Esophagus squamous epithelium (tissue), 4 donors: ENCODE measurements at regions not wholly inside any gene's neighbourhood (a gene's known extent, or its start where the extent isn't known, plus 50 kb on each side); places are given as distances from the start of the nearest gene placed in this dataset.
A peak's percentile ranks its signal among the peaks of the same experiment; 100 is the strongest.

ENCODE experiments used
- POLR2A ChIP-seq, 4 donors: fragments of 450-650 bp; IDR thresholded peaks; one replicate each; pipeline ENCODE4 v1.6.1; 2017; ENCODE audit warnings: antibody characterized with exemption in 4 of 4, mild to moderate bottlenecking in 4 of 4, moderate library complexity in 3 of 4
- TF ChIP-seq, protein P1 (sequence below), 6 experiments: fragments of 450-650 bp in 4 of 6; fragments of 200-600 bp in 2 of 6; sonication (generic) in 2 of 6; IDR thresholded peaks; one replicate each; pipeline ENCODE4 v1.5.1; 2016 to 2019; ENCODE audit warnings: antibody characterized with exemption in 6 of 6, mild to moderate bottlenecking in 4 of 6, moderate library complexity in 4 of 6

DNA sequence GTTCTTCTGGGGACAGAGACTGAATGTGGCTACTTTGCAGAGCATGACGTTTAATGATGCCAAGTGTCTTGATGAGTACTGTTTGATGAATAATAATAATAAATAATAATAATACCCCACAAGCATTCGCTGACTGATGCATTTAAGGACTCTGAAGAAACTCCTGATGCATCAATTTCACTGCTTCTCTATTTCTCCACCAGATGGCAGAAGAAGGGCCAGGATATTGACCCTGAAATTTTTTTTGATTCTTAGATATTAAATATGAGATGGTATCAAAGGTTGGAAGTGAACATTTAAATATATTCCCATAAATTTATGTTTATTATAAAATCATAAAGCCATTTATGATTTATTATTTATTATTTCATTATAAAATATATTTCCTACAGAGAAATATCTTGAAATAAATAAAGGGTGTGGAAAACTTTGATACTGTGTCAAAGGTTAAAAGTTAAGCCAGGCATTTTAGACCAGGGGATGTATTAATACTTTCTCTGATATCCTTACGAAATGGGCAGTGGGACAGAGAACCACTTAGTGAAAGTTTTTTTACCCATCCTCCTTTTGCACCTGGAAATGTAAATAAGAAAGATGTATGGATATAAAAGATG is 170.9 kb downstream of the LACC1 start:
- TF ChIP-seq, protein P1, sequence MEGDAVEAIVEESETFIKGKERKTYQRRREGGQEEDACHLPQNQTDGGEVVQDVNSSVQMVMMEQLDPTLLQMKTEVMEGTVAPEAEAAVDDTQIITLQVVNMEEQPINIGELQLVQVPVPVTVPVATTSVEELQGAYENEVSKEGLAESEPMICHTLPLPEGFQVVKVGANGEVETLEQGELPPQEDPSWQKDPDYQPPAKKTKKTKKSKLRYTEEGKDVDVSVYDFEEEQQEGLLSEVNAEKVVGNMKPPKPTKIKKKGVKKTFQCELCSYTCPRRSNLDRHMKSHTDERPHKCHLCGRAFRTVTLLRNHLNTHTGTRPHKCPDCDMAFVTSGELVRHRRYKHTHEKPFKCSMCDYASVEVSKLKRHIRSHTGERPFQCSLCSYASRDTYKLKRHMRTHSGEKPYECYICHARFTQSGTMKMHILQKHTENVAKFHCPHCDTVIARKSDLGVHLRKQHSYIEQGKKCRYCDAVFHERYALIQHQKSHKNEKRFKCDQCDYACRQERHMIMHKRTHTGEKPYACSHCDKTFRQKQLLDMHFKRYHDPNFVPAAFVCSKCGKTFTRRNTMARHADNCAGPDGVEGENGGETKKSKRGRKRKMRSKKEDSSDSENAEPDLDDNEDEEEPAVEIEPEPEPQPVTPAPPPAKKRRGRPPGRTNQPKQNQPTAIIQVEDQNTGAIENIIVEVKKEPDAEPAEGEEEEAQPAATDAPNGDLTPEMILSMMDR (IDR thresholded peaks at IDR 0.05), result peak; percentile 41 to 85 (median 72)
- TF ChIP-seq POLR2A (IDR thresholded peaks at IDR 0.05), result no peak
